ENCODE measurements at regions not wholly inside any gene's neighbourhood (a gene's known extent, or its start where the extent isn't known, plus 50 kb on each side); places are given as distances from the start of the nearest gene placed in this dataset.

- TF ChIP-seq CTCF (IDR thresholded peaks at IDR 0.05) = no peak
- no peak for TF ChIP-seq POLR2A (IDR thresholded peaks at IDR 0.05)
These were observed 489.6 kb upstream of the ADGRL4 start for GRCh38 chr1:79496129-79496528.

All from adrenal gland (tissue), 5 donors.